CD4-positive, alpha-beta T cell treated with Interleukin-17A for 4 hours (primary cell): ENCODE measurements at regions not wholly inside any gene's neighbourhood (a gene's known extent, or its start where the extent isn't known, plus 50 kb on each side); places are given as distances from the start of the nearest gene placed in this dataset.

ENCODE experiments used
- DNase-seq: peaks from one replicate; pipeline ENCODE4 v3.0.0-alpha.2; 2020; ENCODE audit warnings: mixed read lengths

- no peak for DNase-seq
Observed at GRCh38 chr11:95297680-95298452, 66.9 kb upstream of the SESN3 start.

DNA sequence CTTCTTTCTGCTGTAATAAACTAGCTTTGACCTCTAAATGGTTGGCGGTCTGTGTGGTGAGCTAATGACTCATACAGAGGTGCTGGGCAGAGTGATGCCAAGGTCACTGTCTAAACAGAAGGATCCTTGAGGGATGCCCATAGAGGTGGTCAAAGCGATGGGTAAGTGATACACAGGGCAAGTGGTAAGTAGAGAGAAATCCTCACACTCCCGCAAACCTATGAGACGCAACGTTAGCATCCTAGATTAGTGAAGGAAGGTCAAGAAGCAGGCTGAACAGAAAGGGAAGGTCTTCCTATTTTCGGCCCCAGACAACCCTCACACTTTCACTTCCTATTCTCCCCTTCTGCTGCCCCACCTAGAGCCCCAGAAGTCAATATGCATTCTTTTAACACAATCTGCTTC, 65.6 kb upstream of the SESN3 start:
- no peak for DNase-seq

DNA sequence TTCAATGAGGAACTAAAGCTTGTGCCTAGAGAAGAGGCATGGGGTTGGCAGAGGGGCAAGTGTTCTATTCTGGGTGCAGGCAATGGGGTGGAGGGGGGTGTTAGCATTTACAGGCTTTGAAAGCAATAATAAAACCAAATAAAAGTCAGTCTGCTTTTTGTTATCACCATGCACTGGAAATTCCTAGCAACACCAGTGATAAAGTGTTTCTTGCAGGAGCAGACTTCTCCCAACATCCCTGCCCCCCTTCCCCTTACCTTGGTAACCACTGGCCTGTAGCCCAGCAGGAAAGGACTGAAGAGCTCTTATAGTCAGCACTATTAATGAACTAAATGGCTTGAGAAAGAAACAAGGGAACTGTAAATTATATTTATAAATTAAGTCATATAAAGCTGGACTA, 65.2 kb upstream of the SESN3 start:
- DNase-seq = no peak

DNA sequence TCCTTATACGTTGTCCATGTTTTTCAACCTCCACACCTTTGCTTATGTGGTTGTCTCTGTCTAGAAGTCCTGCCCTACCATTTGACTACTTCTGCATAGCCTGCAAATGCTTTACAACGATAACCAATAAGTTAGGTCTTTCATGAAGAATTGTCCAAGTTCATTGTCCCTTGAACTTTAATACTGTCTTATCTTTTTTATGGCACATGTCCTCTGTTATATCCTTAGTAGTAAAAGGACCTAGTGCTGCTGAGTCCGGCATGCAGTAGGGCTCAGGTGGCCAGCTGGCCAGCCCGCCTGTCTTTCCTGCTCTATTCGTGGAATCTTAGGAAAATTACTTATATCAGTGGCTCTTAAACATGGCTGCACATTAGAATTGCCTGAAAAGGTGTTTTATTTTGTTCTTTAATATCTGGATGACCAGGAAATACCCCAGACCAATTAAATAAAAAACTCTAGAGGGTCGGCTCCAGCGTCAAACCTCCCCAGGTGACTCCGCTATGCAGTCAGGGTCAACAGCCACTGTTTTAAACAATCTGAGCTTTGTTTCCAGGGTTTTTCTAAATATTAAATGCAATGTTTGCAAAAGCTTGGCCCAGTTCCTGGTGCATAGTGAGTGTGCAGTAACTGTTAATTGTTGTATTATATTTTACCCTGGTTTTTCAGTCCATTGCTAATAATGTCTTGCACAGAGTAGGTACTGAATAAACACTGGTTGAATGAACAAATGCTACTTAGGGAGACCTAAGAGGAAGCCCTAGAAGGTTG, 64.6 kb upstream of the SESN3 start:
- DNase-seq = no peak

DNA sequence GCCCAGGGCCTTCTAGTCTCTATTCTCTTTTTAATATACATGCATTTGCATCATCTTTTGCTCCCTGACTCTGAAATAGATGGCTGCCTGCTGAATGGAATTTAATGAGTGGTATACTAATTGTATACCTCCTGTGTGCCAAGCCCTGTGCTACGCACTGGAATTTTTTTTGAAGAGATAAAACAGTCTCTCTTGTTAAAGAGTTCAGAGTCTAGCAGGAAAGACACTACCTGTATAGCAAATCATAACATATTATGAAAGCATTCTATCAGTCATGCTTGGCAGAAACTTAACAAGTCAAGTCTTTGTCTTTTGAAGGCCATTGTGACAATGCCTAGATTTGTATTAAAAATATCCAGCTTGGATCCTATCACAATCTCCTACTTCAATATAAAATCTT, 63.7 kb upstream of the SESN3 start:
- no peak for DNase-seq

- DNase-seq = no peak
Observed at GRCh38 chr11:95293116-95293515, 62.1 kb upstream of the SESN3 start.

GRCh38 chr11:95291946-95292345, 60.9 kb upstream of the SESN3 start:
- DNase-seq = no peak

DNA sequence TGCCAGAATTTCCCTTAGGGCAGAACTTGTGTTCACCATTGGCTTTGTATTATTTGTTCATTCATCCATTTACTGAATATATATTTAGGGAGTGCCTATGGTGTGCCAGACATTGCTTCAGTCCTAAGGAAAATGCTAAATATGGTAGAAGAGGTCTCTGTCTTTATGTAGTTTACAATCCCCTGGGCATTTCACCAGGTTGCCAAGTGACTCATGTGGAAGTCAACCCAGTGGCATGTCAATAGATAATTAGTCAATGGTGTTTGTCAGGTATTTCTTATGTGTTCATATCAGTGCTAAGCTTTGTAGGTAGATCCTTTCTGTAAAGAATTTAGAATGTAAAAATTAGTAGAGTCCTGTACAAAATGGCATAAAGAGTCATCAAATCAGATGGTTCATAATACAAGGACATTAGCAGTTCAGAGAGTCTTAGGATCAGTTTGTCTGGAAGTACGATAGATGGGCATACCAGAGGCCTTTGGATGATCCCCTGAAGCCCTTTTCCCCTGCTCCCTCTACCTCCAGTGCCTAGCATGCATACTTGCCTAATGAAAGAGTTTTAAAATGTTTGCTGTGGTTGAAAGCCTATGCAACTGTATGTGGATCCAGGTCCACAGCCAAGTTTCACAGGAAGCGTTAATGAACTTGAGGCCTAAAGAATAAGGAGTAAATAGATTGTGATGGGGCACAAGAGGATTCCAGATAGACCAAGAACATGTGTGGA, 58.5 kb upstream of the SESN3 start:
- no peak for DNase-seq

DNA sequence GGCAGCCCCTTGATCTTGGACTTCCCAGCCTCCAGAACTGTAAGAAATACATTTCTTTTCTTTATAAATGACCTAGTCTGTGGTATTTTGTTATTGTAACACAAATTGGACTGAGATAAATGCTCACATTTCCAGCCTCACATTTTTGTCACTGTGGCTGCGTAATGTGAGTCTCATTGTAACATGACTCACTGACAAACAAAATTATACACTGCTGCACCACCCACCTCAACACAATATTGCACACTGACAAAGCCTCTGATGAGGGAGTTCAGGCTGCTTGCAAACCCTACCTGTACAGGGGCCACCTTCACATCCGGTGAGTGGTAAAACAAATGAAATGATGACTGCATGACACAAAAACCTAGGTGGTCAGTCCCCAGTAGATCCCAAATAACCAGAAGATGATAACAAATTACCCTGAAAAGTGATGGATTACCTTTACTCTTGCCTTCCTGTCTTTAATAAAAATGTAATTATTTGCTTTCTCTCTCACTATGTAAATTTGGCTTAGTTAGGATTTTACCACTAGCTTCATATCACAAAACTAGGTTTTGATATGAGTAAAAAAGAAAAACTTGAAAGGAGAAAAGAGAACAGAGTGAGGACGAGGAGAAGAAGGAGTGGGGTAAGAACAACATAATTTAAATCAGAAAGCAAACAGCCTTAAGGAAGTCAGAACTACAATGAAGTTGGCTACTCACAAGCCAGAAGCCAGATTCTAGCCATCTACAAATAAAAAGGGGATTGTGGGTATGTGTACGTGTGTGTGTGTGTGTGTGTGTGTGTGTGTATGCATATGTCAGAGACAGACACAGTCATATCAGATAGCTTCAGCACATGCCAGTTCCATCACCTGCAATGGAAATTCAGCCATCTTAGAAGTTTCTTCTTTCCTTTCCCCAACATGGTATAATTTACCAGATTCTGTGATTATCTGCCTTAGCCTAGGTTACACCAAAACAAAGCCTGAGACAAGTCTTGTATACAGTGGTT, 53.4 kb upstream of the SESN3 start:
- no peak for DNase-seq

- DNase-seq = no peak
Observed at GRCh38 chr11:95283650-95284049, 52.6 kb upstream of the SESN3 start.

DNA sequence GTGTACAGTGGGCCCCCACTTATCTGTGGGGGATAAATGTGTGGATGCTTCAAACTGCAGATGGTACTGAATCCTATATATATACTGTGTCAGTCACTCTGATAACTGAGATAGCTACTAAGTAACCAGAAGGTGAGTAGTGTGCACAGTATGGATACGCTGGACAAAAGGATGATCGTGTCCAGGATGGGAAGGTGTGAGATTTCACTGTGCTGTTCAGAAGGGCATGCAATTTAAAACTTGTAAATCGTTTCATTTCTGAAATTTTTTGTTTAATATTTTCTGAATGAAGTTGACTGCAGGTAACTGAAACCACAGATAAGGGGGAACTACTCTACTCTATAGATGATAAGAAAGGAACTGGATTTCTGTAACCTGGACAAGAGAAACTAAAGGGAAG, 52.1 kb upstream of the SESN3 start:
- DNase-seq = no peak

DNA sequence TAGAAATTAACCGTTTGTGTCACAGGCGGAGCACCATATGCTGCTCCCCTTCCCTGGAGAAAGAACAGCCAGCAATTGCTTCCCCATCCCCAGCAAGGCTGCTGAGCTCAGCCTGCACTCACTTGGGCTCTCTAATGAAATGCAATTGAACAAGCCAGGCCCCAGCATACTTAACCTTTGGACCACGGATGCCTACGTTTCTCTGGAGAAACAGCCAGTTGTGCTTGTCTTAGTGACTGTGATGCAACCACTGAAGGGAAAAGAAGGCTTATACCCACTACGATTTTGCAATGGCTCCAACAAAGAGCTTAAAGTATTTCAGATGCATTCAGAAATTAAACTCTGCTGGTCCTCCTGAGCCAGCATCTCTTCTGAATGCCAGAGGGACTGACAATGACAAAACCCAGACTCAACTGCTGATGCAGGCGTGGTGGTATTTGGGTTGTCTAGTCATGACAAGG, 51.3 kb upstream of the SESN3 start:
- no peak for DNase-seq
